Cardiac muscle cell (in vitro differentiated cells and primary cell): ENCODE measurements at regions not wholly inside any gene's neighbourhood (a gene's known extent, or its start where the extent isn't known, plus 50 kb on each side); places are given as distances from the start of the nearest gene placed in this dataset.

Experiments
- DNase-seq, 2 donors: peaks; one replicate each; pipeline versions ENCODE4 v3.0.0 to v3.0.0-alpha.2; 2010 to 2017; ENCODE audit warnings: low read depth in 1 of 2, low spot score in 1 of 2
- H3K27ac ChIP-seq: fragments of 200-600 bp; sonication (generic); 2 replicates; pipeline ENCODE4 v1.5.1; 2016
- H3K27me3 ChIP-seq: fragments of 200-600 bp; sonication (generic); 2 replicates; pipeline ENCODE4 v1.6.0; 2016; ENCODE audit warnings: control low read depth
- H3K36me3 ChIP-seq: fragments of 200-600 bp; sonication (generic); 2 replicates; pipeline ENCODE4 v1.5.1; 2016; ENCODE audit warnings: control low read depth
- H3K4me1 ChIP-seq: fragments of 200-600 bp; sonication (generic); 2 replicates; pipeline ENCODE4 v1.8.1; 2017; ENCODE audit warnings: low read depth, mild to moderate bottlenecking, mixed run types
- H3K4me3 ChIP-seq: fragments of 200-600 bp; sonication (generic); 2 replicates; pipeline ENCODE4 v1.5.1; 2016; ENCODE audit warnings: mild to moderate bottlenecking
- H3K9me3 ChIP-seq: fragments of 200-600 bp; sonication (generic); 2 replicates; pipeline ENCODE4 v1.5.1; 2017; ENCODE audit warnings: low read depth, mild to moderate bottlenecking, control low read depth
- CTCF ChIP-seq: IDR thresholded peaks from 2 replicates; pipeline ENCODE4 v1.5.1; 2012; ENCODE audit warnings: low read depth, mild to moderate bottlenecking, low read length

- Histone ChIP-seq H3K27me3 (no peaks in the 10 kb centered on the region), H3K36me3 (no peaks in the 10 kb centered on the region), H3K4me3 (no peak overlapping the region), H3K27ac (peak overlapping the region; percentile 18), H3K4me1 (no peaks in the 10 kb centered on the region), H3K9me3 (no peaks in the 10 kb centered on the region)
- DNase-seq, result no peak
- no peak for TF ChIP-seq CTCF
These were observed 1157.5 kb upstream of the PABPC4L start for GRCh38 chr4:135359128-135359527.

GRCh38 chr4:135357091-135357490 lies 1155.5 kb upstream of the PABPC4L start:
- Histone ChIP-seq H3K36me3 (no peaks in the 10 kb centered on the region), H3K27me3 (no peaks in the 10 kb centered on the region), H3K4me1 (no peaks in the 10 kb centered on the region), H3K4me3 (no peak overlapping the region), H3K27ac (no peak overlapping the region), H3K9me3 (no peaks in the 10 kb centered on the region)
- no peak for DNase-seq
- no peak for TF ChIP-seq CTCF

GRCh38 chr4:135354876-135355275 lies 1153.3 kb upstream of the PABPC4L start:
- Histone ChIP-seq H3K4me3 (no peak overlapping the region), H3K27ac (no peak overlapping the region), H3K9me3 (no peaks in the 10 kb centered on the region), H3K36me3 (no peaks in the 10 kb centered on the region), H3K27me3 (no peaks in the 10 kb centered on the region), H3K4me1 (no peaks in the 10 kb centered on the region)
- peak in 1 of 2 donors; percentile 4 for DNase-seq
- no peak for TF ChIP-seq CTCF

- no peak for TF ChIP-seq CTCF
- no peak for DNase-seq
- H3K27ac ChIP-seq, result no peak overlapping the region
- H3K36me3 ChIP-seq, result no peaks in the 10 kb centered on the region
- no peaks in the 10 kb centered on the region for H3K27me3 ChIP-seq
- H3K4me3 ChIP-seq, result no peak overlapping the region
- no peaks in the 10 kb centered on the region for H3K4me1 ChIP-seq
- no peaks in the 10 kb centered on the region for H3K9me3 ChIP-seq
These were observed 1151.4 kb upstream of the PABPC4L start for GRCh38 chr4:135353008-135353407.

- no peaks in the 10 kb centered on the region for H3K9me3 ChIP-seq
- TF ChIP-seq CTCF, result no peak
- no peaks in the 10 kb centered on the region for H3K36me3 ChIP-seq
- H3K27me3 ChIP-seq, result no peaks in the 10 kb centered on the region
- no peaks in the 10 kb centered on the region for H3K4me1 ChIP-seq
- H3K27ac ChIP-seq, result no peak overlapping the region
- DNase-seq, result no peak
- H3K4me3 ChIP-seq, result no peak overlapping the region
These were observed 1142.9 kb upstream of the PABPC4L start for GRCh38 chr4:135344492-135344891.

GRCh38 chr4:135338181-135338580 lies 1136.6 kb upstream of the PABPC4L start:
- DNase-seq, result no peak
- Histone ChIP-seq H3K36me3 (no peaks in the 10 kb centered on the region), H3K9me3 (no peaks in the 10 kb centered on the region), H3K27me3 (no peaks in the 10 kb centered on the region), H3K4me1 (no peaks in the 10 kb centered on the region), H3K27ac (no peak overlapping the region), H3K4me3 (no peak overlapping the region)
- TF ChIP-seq CTCF, result no peak
